Muscle of back (tissue), 3 donors: ENCODE measurements at regions not wholly inside any gene's neighbourhood (a gene's known extent, or its start where the extent isn't known, plus 50 kb on each side); places are given as distances from the start of the nearest gene placed in this dataset.
"Not testable (repeated sequence)": the region's sequence is repeated elsewhere in the genome, so short reads cannot be mapped to it uniquely, and the experiment has no call there.

ENCODE experiments used
- DNase-seq, 3 donors: peaks; one replicate each; pipeline versions ENCODE4 v3.0.0 to v3.0.0-alpha.2; 2013

DNA sequence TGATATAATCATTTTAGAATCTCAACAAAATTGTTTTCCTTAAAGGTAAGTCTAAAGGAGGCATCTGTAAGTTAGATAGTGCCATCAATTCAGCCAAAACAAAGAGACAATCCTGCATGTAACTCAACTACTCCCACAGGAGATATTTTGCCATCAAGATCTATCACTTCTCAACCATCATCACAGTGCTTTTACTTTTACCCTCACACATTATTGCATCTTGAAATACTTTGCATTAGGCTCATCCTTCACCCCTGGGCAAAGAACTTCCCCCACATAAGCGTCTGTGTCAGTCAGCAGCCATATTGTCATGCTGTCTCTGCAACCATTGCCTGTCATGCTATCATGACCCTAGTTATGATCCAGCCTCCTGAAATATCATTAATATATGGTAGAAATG lies 54.9 kb upstream of the NLGN1 start:
- no peak for DNase-seq

DNA sequence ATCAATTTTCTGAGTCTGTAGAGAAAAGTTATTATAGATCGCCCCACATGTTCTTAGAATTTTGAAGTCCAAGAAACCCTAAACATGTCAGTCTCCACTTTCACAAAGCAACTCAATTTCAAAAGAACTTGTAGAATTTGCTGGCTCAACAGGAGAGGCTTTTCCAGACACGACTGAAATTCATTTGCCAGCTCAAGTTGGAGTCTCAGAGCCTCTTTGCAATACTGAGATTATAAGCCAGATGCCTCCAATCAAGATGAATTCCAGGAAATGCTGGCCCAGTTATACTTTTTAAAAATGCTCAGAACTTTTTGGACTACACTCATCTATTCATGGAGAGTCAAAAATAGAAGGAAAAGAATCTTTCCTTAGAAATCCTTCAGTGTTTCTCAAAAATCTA lies 56.9 kb upstream of the NLGN1 start:
- peak in 1 of 3 donors; percentile 6 for DNase-seq

DNA sequence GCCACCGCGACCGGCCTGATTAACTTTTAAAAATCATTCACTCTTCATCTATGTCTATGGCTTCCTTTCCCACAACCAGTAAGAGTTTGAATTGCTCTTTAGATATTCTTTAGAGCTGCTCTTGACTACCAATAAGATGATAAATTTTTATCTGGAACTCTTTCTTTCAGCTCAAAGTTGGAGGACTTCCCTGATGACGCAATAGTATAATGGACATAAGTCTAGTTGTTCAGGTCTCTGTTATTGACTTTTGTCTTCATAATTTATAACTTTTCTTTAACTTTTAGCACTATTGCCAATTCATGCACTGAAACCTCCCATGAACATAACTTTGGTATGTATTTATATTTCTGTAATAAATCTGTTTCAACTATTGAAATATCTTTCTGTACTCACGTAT lies 61.3 kb upstream of the NLGN1 start:
- DNase-seq: no peak

DNA sequence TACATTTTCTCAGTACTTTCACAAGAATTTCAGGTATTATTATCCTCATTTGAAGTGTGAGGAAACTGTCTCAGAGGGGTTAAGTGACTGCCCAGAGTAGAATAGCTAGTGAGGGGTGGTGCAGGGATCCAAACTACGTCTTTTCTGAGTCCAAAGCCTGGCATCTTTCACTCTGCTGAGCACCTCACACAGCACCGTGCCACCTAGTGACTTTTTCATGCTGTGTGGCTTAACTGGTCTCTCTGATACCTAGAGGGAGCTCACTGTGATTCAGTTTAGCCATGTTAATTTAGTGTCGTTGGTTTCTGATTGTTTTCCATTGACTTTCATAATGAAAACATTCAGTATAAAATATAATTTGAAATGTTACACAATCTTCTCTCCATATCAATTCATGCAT lies 91.4 kb upstream of the NLGN1 start:
- no peak for DNase-seq

GRCh38 chr3:173304182-173304800 lies 93.3 kb upstream of the NLGN1 start:
- DNase-seq: no peak

- DNase-seq: no peak
Measured at GRCh38 chr3:173301647-173302046, 95.9 kb upstream of the NLGN1 start.

- no peak for DNase-seq
Measured at GRCh38 chr3:173289072-173289471, 108.5 kb upstream of the NLGN1 start.

GRCh38 chr3:173287361-173287760 lies 110.2 kb upstream of the NLGN1 start:
- no peak for DNase-seq

- DNase-seq: not testable (repeated sequence)
Measured at GRCh38 chr3:173286507-173286906, 111.0 kb upstream of the NLGN1 start.

DNA sequence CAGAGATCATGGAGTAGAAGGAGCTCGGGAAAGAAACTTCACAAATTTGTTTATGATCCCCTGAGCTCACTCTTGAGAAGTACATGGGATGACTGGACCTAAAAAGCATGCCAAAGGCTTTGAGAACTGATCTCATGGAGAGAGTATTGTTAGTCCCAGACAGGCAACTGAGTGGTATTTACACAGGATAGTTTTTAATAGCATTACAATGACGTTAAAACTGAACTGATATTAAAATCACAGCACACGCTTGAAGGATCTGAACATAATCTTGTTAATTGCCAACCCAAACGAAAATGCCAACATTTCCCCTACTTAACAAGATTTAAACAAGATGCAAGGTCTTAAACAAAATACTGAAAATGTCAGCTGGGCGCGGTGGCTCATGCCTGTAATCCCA lies 113.2 kb upstream of the NLGN1 start:
- DNase-seq: no peak

DNA sequence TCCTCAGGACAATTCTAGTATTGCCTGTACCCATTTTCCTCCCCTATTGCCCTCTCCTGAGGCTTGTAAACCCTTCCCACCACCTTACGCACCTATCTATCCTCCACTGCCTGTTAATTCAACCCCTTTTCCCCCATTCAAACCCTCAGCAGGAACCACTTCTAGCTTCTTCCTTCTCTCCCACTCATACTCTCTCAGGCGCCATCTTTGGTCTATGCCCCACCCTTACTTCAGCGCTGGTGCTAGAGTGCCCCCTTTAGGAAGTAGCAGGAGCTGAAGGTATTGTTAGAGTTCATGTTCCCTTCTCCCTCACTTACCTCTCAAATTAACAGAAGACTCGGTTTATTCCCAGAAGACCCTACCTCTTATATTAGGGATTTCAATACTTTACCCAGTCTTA lies 121.8 kb upstream of the NLGN1 start:
- DNase-seq: no peak

GRCh38 chr3:173273838-173274237 lies 123.7 kb upstream of the NLGN1 start:
- DNase-seq: no peak

- no peak for DNase-seq
Measured at GRCh38 chr3:173268781-173269180, 127.7 kb upstream of the SPATA16 start.

DNA sequence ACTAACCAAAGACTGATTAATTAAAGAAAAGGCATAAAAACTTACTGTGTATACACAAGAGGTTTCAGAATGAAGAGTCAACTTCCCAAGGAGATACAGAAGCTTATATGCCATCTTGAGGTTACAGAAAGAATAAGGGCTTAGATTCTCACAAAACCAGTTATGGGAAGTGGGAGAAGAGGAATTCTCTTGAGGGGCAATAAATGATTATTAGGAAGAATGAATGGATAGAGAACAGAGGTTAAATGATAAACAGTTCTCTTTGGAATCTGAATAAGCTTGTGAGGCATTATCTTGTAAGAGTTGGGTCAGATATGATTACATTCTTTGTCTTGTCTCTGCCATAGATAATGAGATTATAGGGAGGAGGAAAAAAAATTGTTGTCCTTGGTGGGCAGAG lies 126.7 kb upstream of the SPATA16 start:
- DNase-seq: no peak

- no peak for DNase-seq
Measured at GRCh38 chr3:173266441-173266840, 125.4 kb upstream of the SPATA16 start.

GRCh38 chr3:173258697-173259096 lies 117.7 kb upstream of the SPATA16 start:
- DNase-seq: peak in 1 of 3 donors; percentile 5

GRCh38 chr3:173257797-173258196 lies 116.8 kb upstream of the SPATA16 start:
- no peak for DNase-seq

- DNase-seq: peak in 1 of 3 donors; percentile 7
Measured at GRCh38 chr3:173255555-173255954, 114.5 kb upstream of the SPATA16 start.

- no peak for DNase-seq
Measured at GRCh38 chr3:173253471-173253870, 112.4 kb upstream of the SPATA16 start.

- DNase-seq: no peak
Measured at GRCh38 chr3:173249457-173249856, 108.4 kb upstream of the SPATA16 start.

- DNase-seq: no peak
Measured at GRCh38 chr3:173241727-173242126, 100.7 kb upstream of the SPATA16 start.

DNA sequence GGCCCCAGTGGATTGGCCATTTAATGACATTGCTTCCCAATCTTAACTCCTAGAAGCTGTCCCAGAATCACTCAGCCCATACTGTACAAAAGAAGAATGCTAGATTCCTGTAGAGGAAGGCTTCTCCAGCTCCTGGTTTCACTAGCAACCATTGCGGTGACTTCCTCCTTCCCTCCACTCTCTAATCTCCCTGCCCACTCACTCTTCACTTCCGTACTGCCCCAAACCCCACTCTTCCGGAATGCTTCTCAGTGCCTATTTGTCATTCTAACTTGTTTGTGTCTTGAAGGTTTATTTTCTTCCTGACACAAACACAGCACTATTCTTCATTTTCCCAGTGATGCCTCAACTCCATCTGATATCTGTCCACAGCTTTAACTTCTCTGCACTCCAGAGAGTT lies 97.1 kb upstream of the SPATA16 start:
- no peak for DNase-seq

- no peak for DNase-seq
Measured at GRCh38 chr3:173225351-173225750, 84.3 kb upstream of the SPATA16 start.

- DNase-seq: no peak
Measured at GRCh38 chr3:173221010-173221409, 80.0 kb upstream of the SPATA16 start.

DNA sequence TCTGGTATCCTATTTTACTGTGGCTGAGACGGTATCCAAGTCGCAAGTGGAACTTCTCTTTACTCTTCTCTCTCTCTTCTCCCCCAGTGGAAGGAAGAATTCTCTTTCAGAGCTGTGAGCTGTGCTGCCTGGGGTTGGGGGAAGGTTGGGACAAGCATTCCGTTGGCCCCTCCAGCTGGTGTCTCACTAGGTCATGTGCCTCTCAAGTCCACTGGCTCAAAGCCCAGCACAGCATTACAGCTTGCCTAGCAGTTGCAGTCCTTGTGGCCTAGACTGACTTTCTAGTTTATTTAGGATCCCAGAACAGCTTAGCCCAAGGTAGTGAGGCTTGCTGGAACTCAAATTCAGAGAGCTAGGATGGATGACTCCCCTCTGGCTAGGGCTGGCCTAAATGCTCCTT lies 76.1 kb upstream of the SPATA16 start:
- DNase-seq: peak; percentile 1 to 8 (median 5)
